HEK293 (cell line): ENCODE measurements at regions not wholly inside any gene's neighbourhood (a gene's known extent, or its start where the extent isn't known, plus 50 kb on each side); places are given as distances from the start of the nearest gene placed in this dataset.

Source experiments
- CTCF ChIA-PET: fragments of 350-600 bp; formaldehyde crosslinking; extraction: SDS; loops from one replicate; lab custom pipeline; 2021; ENCODE audit warnings: antibody characterized with exemption; lab: Yijun Ruan, JAX
- POLR2A ChIA-PET: fragments of 300-600 bp; formaldehyde crosslinking; extraction: SDS; loops from one replicate; lab custom pipeline; 2020; ENCODE audit warnings: antibody characterized with exemption, inconsistent platforms; lab: Yijun Ruan, JAX
- H3K27ac ChIP-seq: fragments of 200-500 bp; sonication (Bioruptor generic); 2 replicates; pipeline ENCODE4 v1.5.1; 2014; ENCODE audit warnings: low read depth, low read length, control low read depth, inconsistent platforms; ENCODE audit errors: extremely low read depth
- H3K36me3 ChIP-seq, 2 experiments: fragments of 200-500 bp in 1 of 2; sonication (Bioruptor generic) in 1 of 2; 1 replicate in 1 of 2; 2 replicates in 1 of 2; pipeline ENCODE4 v1.5.1; 2014 to 2017; ENCODE audit warnings: inconsistent platforms in 2 of 2, low read length in 2 of 2; ENCODE audit not compliant: control insufficient read depth in 2 of 2, insufficient read depth in 1 of 2
- H3K4me1 ChIP-seq: fragments of 200-500 bp; sonication (Bioruptor generic); 2 replicates; pipeline ENCODE4 v1.5.1; 2014; ENCODE audit warnings: mild to moderate bottlenecking, low read length, inconsistent platforms; ENCODE audit not compliant: control insufficient read depth, insufficient read depth
- H3K4me3 ChIP-seq: 2 replicates; pipeline ENCODE4 v1.5.1; 2011; ENCODE audit warnings: low read depth, mild to moderate bottlenecking, control low read depth, low read length, moderate library complexity
- H3K9me3 ChIP-seq: fragments of 200-500 bp; sonication (Bioruptor generic); 2 replicates; pipeline ENCODE4 v1.5.1; 2014; ENCODE audit warnings: low read depth, low read length, inconsistent platforms; ENCODE audit not compliant: control insufficient read depth, insufficient read depth
- FEZF1 ChIP-seq: fragments of 450-650 bp; formaldehyde crosslinking; IDR thresholded peaks from 2 replicates; pipeline ENCODE4 v1.5.1; 2016; ENCODE audit warnings: missing biosample characterization, missing genetic modification characterization
- HOXA7 ChIP-seq: sonication (generic); formaldehyde crosslinking; IDR thresholded peaks from 2 replicates; pipeline ENCODE4 v1.8.1; 2022; ENCODE audit warnings: missing genetic modification reagents, borderline replicate concordance
- HOXC10 ChIP-seq: sonication (generic); formaldehyde crosslinking; IDR thresholded peaks from 2 replicates; pipeline ENCODE4 v1.8.1; 2023; ENCODE audit warnings: mild to moderate bottlenecking, missing genetic modification reagents
- KLF1 ChIP-seq: fragments of 450-650 bp; formaldehyde crosslinking; IDR thresholded peaks from 2 replicates; pipeline ENCODE4 v1.5.1; 2016; ENCODE audit warnings: missing biosample characterization, missing genetic modification characterization
- KLF8 ChIP-seq: fragments of 450-650 bp; formaldehyde crosslinking; IDR thresholded peaks from 2 replicates; pipeline ENCODE4 v1.5.1; 2016; ENCODE audit warnings: missing biosample characterization, missing genetic modification characterization
- SCRT2 ChIP-seq: fragments of 450-650 bp; formaldehyde crosslinking; IDR thresholded peaks from 2 replicates; pipeline ENCODE4 v1.5.1; 2016; ENCODE audit warnings: missing biosample characterization, missing genetic modification characterization
- SETDB1 ChIP-seq: IDR thresholded peaks from one replicate; pipeline ENCODE4 v1.6.1; 2017; ENCODE audit warnings: mild to moderate bottlenecking, low read length, moderate library complexity, mixed read lengths; ENCODE audit not compliant: insufficient read length
- TCF7L2 ChIP-seq: IDR thresholded peaks from 2 replicates; pipeline ENCODE4 v1.6.1; 2011; ENCODE audit warnings: low read depth, mild to moderate bottlenecking, inconsistent platforms, low read length, moderate library complexity, borderline replicate concordance
- TRIM28 ChIP-seq: IDR thresholded peaks from 2 replicates; pipeline ENCODE4 v1.6.1; 2011; ENCODE audit warnings: low read length, control low read depth, borderline replicate concordance
- ZNF112 ChIP-seq: fragments of 450-650 bp; formaldehyde crosslinking; IDR thresholded peaks from 2 replicates; pipeline ENCODE4 v1.5.0; 2017; ENCODE audit warnings: missing biosample characterization, missing genetic modification characterization
- ZNF133 ChIP-seq: fragments of 450-650 bp; formaldehyde crosslinking; IDR thresholded peaks from 2 replicates; pipeline ENCODE4 v1.5.1; 2016; ENCODE audit warnings: missing biosample characterization, missing genetic modification characterization
- ZNF146 ChIP-seq: fragments of 450-650 bp; formaldehyde crosslinking; IDR thresholded peaks from 2 replicates; pipeline ENCODE4 v1.5.1; 2016; ENCODE audit warnings: missing biosample characterization, missing genetic modification characterization
- ZNF157 ChIP-seq: fragments of 450-650 bp; formaldehyde crosslinking; IDR thresholded peaks from 2 replicates; pipeline ENCODE4 v1.5.1; 2016; ENCODE audit warnings: missing biosample characterization, missing genetic modification characterization
- ZNF169 ChIP-seq: fragments of 450-650 bp; formaldehyde crosslinking; IDR thresholded peaks from 2 replicates; pipeline ENCODE4 v1.5.1; 2016; ENCODE audit warnings: missing biosample characterization, missing genetic modification characterization
- ZNF211 ChIP-seq: fragments of 450-650 bp; formaldehyde crosslinking; IDR thresholded peaks from 2 replicates; pipeline ENCODE4 v1.5.1; 2016; ENCODE audit warnings: low read depth, missing biosample characterization, missing genetic modification characterization
- ZNF223 ChIP-seq: fragments of 450-650 bp; formaldehyde crosslinking; IDR thresholded peaks from 2 replicates; pipeline ENCODE4 v1.5.1; 2016; ENCODE audit warnings: missing biosample characterization, missing genetic modification characterization
- ZNF24 ChIP-seq: fragments of 450-650 bp; formaldehyde crosslinking; IDR thresholded peaks from 2 replicates; pipeline ENCODE4 v1.5.1; 2016; ENCODE audit warnings: missing biosample characterization, missing genetic modification characterization
- ZNF416 ChIP-seq: fragments of 450-650 bp; formaldehyde crosslinking; IDR thresholded peaks from 2 replicates; pipeline ENCODE4 v1.5.1; 2016; ENCODE audit warnings: missing biosample characterization, missing genetic modification characterization
- ZNF473 ChIP-seq: fragments of 450-650 bp; formaldehyde crosslinking; IDR thresholded peaks from 2 replicates; pipeline ENCODE4 v1.5.1; 2017; ENCODE audit warnings: missing biosample characterization, missing genetic modification characterization
- ZNF549 ChIP-seq: fragments of 450-650 bp; IDR thresholded peaks from 2 replicates; pipeline ENCODE4 v1.5.1; 2018; ENCODE audit warnings: missing biosample characterization, missing genetic modification characterization, mild to moderate bottlenecking, inconsistent platforms, moderate library complexity
- ZNF560 ChIP-seq: fragments of 450-650 bp; formaldehyde crosslinking; IDR thresholded peaks from 2 replicates; pipeline ENCODE4 v1.5.1; 2017; ENCODE audit warnings: missing biosample characterization, missing genetic modification characterization, borderline replicate concordance
- ZNF664 ChIP-seq: fragments of 450-650 bp; formaldehyde crosslinking; IDR thresholded peaks from 2 replicates; pipeline ENCODE4 v1.5.1; 2016; ENCODE audit warnings: missing biosample characterization, missing genetic modification characterization
- ZNF677 ChIP-seq: fragments of 450-650 bp; IDR thresholded peaks from 2 replicates; pipeline ENCODE4 v1.5.0; 2018; ENCODE audit warnings: missing biosample characterization, mild to moderate bottlenecking, missing genetic modification characterization, moderate library complexity
- ZNF791 ChIP-seq: fragments of 450-650 bp; formaldehyde crosslinking; IDR thresholded peaks from 2 replicates; pipeline ENCODE4 v1.5.1; 2016; ENCODE audit warnings: missing biosample characterization, missing genetic modification characterization
- ZNF792 ChIP-seq: fragments of 450-650 bp; formaldehyde crosslinking; IDR thresholded peaks from 2 replicates; pipeline ENCODE4 v1.5.1; 2016; ENCODE audit warnings: missing biosample characterization, missing genetic modification characterization
- ZSCAN30 ChIP-seq: fragments of 450-650 bp; IDR thresholded peaks from 2 replicates; pipeline ENCODE4 v1.5.1; 2018; ENCODE audit warnings: missing biosample characterization, mild to moderate bottlenecking, missing genetic modification characterization, moderate library complexity
- TF ChIP-seq, protein P1 (sequence below): fragments of 450-650 bp; formaldehyde crosslinking; IDR thresholded peaks from 2 replicates; pipeline ENCODE4 v1.5.1; 2017; ENCODE audit warnings: missing biosample characterization, missing genetic modification characterization
- TF ChIP-seq, protein P2 (sequence below): fragments of 450-650 bp; formaldehyde crosslinking; IDR thresholded peaks from 2 replicates; pipeline ENCODE4 v1.5.1; 2016; ENCODE audit warnings: missing biosample characterization, missing genetic modification characterization

DNA sequence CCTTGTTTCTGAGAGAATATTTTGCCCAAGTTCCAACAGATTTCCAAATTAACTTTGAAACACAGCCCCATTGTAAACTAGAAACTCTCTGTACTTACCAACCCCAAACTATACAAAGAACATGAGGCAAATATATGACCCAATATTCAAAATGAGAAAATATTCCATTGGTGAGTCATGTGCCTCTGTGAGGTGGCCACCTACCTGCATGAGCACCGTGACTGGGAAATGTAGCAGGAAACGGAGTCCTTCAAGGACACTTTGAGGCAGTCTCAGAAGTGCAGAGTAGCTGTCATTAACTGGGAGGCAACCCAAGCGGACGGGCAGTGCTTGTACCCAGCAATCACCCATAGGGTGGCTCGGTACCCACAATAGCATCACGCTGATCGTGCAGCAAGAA is 335.5 kb upstream of the NOX3 start (continued):
- TF ChIP-seq ZNF211 (tag by site-specific recombination) (no peak), ZNF792 (tag by site-specific recombination) (no peak)
- TF ChIP-seq, all 188 proteins: peak for 0

DNA sequence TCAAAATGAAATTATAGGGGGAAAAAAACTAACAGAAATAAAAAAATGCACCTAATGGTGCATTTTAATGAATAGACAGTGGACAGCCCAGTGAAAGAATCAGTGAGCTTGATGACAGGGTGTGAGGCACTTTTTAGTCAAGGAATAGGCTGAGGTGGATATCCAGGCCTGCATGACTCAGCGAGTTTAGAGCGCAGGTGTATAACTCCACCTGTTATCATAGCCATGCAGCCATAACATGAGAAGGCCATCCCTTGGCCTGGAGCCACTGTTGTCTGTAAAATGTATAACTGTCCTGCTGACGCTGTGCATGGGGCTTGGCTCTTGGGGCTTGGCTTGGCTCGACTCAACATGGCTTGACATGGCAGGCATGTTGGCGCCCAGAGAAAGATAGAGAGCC is 331.5 kb upstream of the NOX3 start:
- CTCF ChIA-PET = interaction anchor here (1.1 kb wide), 1 partner anchor 101 kb away, joined by 3 read pairs; no protein-coding TSS in a partner anchor
- Histone ChIP-seq H3K27ac (no peak overlapping the region), H3K36me3 (no peaks in the 10 kb centered on the region), H3K4me3 (no peak overlapping the region), H3K4me1 (no peaks in the 10 kb centered on the region), H3K9me3 (no peaks in the 10 kb centered on the region)
- POLR2A ChIA-PET = no interaction called here
- TF ChIP-seq SETDB1 (peak; percentile 35), TRIM28 (peak; percentile 90; the same call in 1 of the 2 replicates), ZNF549 (tag by site-specific recombination) (no peak)

DNA sequence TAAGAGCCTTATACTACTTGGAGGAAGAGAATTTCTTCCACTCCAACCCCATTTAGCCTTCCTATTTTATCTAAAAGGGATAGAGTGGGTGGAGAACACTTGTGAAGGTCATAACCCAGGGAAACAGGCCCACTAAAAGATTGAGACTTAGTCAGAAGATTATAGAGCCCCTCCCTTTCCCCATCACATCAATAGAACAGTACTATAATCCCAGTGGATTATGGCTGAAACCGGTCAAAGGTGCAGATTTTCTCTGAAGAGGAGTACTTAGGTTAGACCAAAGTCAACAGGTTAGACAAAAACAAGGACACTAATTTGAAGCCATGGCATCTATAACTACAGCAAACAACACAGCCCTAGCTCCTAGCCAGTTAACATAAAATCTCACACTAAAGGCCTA is 330.9 kb upstream of the NOX3 start:
- H3K4me3 ChIP-seq = no peak overlapping the region
- H3K36me3 ChIP-seq = no peaks in the 10 kb centered on the region
- no peaks in the 10 kb centered on the region for H3K4me1 ChIP-seq
- ChIA-PET POLR2A (no interaction called here), CTCF (no interaction called here)
- no peak for TF ChIP-seq KLF8
- TF ChIP-seq ZNF112 (tag by site-specific recombination) = no peak
- no peak for TF ChIP-seq ZNF146 (tag by site-specific recombination)
- TF ChIP-seq, protein P1, sequence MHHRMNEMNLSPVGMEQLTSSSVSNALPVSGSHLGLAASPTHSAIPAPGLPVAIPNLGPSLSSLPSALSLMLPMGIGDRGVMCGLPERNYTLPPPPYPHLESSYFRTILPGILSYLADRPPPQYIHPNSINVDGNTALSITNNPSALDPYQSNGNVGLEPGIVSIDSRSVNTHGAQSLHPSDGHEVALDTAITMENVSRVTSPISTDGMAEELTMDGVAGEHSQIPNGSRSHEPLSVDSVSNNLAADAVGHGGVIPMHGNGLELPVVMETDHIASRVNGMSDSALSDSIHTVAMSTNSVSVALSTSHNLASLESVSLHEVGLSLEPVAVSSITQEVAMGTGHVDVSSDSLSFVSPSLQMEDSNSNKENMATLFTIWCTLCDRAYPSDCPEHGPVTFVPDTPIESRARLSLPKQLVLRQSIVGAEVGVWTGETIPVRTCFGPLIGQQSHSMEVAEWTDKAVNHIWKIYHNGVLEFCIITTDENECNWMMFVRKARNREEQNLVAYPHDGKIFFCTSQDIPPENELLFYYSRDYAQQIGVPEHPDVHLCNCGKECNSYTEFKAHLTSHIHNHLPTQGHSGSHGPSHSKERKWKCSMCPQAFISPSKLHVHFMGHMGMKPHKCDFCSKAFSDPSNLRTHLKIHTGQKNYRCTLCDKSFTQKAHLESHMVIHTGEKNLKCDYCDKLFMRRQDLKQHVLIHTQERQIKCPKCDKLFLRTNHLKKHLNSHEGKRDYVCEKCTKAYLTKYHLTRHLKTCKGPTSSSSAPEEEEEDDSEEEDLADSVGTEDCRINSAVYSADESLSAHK (tag by site-specific recombination) = no peak
- H3K27ac ChIP-seq = no peak overlapping the region
- H3K9me3 ChIP-seq = no peaks in the 10 kb centered on the region

DNA sequence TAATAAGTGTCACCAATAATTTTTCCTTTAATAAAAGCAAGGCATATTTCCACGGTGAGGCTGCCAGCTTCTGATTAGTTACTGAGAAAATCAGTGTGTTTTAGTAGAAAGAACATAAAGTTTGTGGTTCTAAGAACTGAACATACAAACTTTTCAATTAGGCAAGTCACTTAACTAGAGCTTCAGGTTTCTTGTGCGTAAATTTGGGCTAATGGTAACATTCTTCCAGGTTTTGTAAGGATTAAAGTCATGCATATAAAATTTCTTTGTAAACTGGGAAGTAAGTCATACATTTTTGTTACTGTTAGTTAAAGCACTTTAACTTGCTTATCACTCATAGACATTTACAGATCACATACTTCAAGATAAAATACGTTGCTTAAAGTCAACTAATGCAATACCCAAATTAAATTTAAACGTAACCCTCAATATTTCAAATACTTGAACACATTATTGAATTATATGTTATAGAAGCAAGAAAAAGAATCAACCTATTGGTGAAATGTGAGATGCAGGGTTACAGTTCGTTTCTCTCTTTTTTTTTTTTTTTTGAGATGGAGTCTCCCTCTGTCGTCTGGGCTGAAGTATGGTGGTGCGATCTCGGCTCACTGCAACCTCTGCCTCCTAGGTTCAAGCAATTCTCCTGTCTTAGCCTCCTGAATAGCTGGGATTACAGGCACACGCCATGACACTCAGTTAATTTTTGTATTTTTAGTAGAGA is 327.3 kb upstream of the NOX3 start:
- Histone ChIP-seq H3K36me3 (no peaks in the 10 kb centered on the region), H3K9me3 (no peaks in the 10 kb centered on the region), H3K4me1 (no peaks in the 10 kb centered on the region), H3K27ac (no peak overlapping the region), H3K4me3 (no peak overlapping the region)
- CTCF ChIA-PET = no interaction called here
- POLR2A ChIA-PET = no interaction called here
- TF ChIP-seq TCF7L2 (no peak), ZNF223 (tag by site-specific recombination) (no peak), ZNF416 (no peak), ZNF791 (tag by site-specific recombination) (no peak), ZNF473 (tag by site-specific recombination) (no peak), ZNF133 (tag by site-specific recombination) (no peak), SCRT2 (tag by site-specific recombination) (no peak), ZNF792 (tag by site-specific recombination) (no peak), FEZF1 (no peak), ZNF664 (tag by site-specific recombination) (no peak), HOXC10 (CRISPR knock-in tag) (no peak), ZSCAN30 (tag by site-specific recombination) (no peak), ZNF677 (tag by site-specific recombination) (no peak), KLF1 (tag by site-specific recombination) (no peak), ZNF157 (tag by site-specific recombination) (no peak), HOXA7 (CRISPR knock-in tag) (no peak), ZNF560 (no peak), ZNF24 (tag by site-specific recombination) (no peak), ZNF169 (tag by site-specific recombination) (no peak)
- TF ChIP-seq, protein P2, sequence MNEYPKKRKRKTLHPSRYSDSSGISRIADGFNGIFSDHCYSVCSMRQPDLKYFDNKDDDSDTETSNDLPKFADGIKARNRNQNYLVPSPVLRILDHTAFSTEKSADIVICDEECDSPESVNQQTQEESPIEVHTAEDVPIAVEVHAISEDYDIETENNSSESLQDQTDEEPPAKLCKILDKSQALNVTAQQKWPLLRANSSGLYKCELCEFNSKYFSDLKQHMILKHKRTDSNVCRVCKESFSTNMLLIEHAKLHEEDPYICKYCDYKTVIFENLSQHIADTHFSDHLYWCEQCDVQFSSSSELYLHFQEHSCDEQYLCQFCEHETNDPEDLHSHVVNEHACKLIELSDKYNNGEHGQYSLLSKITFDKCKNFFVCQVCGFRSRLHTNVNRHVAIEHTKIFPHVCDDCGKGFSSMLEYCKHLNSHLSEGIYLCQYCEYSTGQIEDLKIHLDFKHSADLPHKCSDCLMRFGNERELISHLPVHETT (tag by site-specific recombination) = no peak
